Frontal cortex (tissue), 3 donors: ENCODE measurements at regions not wholly inside any gene's neighbourhood (a gene's known extent, or its start where the extent isn't known, plus 50 kb on each side); places are given as distances from the start of the nearest gene placed in this dataset.
A peak's percentile ranks its signal among the peaks of the same experiment; 100 is the strongest.
"Not testable (repeated sequence)": the region's sequence is repeated elsewhere in the genome, so short reads cannot be mapped to it uniquely, and the experiment has no call there.

ENCODE experiments used
- DNase-seq, 2 donors: peaks; one replicate each; pipeline ENCODE4 v3.0.0; 2012; ENCODE audit warnings: low spot score in 2 of 2
- FAIRE-seq: peaks from 2 replicates; lab custom pipeline; 2012; peaks lifted over from hg19 to GRCh38; lab: Jason Lieb, UNC
- donor health status: control.
- donor health status: control.
- donor health status: control.

- no peak for FAIRE-seq
Measured at GRCh38 chr6:74282143-74282689, 586.2 kb downstream of the CD109 start.

GRCh38 chr6:74280130-74280692 is 584.2 kb downstream of the CD109 start:
- DNase-seq: no peak
- FAIRE-seq: no peak

More at GRCh38 chr6:74282143-74282689, 586.2 kb downstream of the CD109 start:
- DNase-seq: no peak

GRCh38 chr6:74277777-74278186 is 581.8 kb downstream of the CD109 start:
- FAIRE-seq: no peak
- no peak for DNase-seq

- FAIRE-seq (no peak), DNase-seq (no peak)
Measured at GRCh38 chr6:74273541-74273940, 577.5 kb downstream of the CD109 start.

DNA sequence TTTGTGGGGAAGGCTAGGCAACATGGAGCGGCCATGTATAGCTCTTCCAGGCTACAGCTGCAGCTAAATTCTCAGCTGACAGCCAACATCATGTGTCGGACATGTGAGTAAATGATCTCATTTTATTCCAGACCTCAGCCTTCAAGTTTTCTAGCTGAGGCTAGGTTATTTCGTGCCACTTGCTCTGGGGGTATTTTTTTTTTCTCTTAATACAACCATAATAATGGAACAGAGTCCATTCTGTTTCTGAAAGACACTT is 573.5 kb downstream of the CD109 start:
- no peak for DNase-seq
- FAIRE-seq: no peak

DNA sequence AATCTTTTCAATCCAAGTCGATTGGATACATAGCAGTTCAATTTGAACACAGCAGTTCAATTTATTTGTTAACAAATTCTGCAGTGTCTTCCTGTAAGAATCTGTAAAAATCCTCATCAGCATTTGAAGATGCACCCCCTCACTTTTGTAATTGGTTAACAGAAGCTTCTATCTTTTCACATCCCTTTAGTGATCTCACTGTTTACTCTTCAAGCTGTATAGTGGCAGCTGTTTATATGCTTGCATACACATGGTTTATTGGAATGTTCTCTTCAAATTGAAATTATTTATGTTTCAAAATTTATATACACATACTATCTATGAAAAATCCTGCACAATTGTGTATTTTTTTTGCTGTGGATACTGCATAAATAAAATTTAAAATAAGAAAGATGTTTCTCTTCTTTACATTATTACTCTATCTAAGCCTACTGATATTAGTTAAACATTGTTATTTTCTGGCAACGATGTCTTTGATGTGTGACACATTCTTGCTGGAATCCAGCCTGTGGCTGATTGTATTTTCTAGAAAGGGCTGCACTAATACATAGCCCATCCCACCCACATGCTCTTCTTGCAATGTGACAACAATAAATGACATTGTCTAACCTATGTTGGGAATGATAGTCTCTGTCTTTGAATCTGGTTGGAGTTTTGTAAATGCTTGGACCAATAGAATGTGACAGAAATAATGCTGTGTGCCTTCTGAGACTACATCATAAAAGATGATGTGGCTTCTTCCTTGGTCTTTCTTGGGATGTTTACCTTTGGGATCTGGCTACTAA is 573.0 kb downstream of the CD109 start:
- DNase-seq: no peak
- no peak for FAIRE-seq

DNA sequence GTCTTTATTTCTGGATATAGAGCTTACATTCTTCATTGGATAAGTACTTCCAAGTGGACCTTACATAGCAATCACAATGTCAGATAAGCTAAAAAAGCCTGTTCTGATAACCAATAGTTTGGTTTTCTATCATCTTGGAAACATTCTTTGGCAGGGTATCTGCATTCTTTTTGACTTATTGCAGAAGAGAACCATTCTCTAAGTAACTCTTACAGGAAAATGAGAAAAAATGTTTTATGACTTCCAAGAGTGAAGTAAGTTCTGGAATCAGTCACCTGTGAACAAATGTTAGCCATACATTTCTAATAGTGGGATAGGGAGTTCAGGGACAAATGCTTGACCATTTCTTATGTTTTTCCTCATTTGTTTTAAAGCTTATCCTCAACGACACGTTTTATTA is 564.0 kb downstream of the CD109 start:
- DNase-seq (no peak), FAIRE-seq (no peak)

DNA sequence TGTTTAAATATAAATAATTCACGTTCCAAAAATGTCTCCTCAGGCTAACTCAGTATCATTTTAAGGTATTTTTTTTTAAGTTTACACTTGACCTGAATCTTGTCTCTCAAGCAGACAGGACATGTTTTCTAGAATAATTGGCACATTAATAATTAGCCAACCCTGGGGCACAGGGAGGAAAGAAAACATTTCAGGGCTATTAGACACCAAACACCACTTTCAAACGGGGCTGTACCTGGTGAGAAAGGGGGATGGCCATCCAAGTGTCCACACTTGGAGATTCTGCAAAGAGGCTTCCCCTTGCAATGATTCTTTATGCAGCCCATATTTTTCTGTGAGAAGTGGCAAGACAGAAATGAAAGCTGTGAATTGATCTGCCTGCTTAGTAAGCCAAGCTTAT is 560.8 kb downstream of the CD109 start:
- FAIRE-seq: no peak
- no peak for DNase-seq

GRCh38 chr6:74256381-74256780 is 560.4 kb downstream of the CD109 start:
- DNase-seq: no peak
- no peak for FAIRE-seq

GRCh38 chr6:74255007-74255406 is 559.0 kb downstream of the CD109 start:
- DNase-seq, FAIRE-seq: not testable (repeated sequence)

DNA sequence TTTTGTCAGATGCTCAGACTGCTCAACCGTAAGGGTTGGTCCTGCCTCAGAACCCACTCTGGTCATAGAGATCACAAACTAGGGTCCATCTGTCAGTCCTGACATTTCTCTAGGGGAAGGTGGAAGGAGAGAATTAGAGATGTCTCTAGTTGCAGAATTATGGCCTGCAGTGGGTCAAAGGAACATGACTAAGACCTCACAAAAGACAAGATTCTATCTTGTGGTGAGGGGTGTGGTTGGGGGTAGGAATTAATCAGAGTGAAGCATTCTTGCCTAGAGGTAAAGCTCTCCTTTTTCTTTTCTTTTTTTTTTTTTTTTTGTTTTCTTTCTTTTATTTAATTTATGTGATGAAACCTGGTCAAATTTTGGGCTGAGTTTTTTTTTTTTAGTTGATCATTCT is 558.1 kb downstream of the CD109 start:
- not testable (repeated sequence) for DNase-seq, FAIRE-seq

DNA sequence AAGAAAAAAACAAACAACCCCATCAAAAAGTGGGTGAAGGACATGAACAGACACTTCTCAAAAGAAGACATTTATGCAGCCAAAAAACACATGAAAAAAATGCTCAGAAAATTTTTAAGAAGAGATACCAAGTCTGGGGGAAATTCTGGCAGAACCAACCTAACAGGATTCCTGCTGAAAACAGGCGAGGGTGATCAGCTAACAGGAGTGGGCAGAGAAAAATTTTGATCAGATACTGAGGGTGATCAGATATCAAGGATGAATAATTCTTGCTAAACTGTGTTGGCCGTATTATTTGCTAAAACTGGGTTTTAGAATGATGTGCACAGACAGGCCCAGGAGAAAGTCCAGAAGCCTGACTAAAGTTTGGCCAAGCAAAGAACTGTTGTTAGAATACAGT is 557.3 kb downstream of the CD109 start:
- no peak for FAIRE-seq
- DNase-seq: no peak

GRCh38 chr6:74250161-74250818 is 554.3 kb downstream of the CD109 start:
- FAIRE-seq: no peak
- no peak for DNase-seq

GRCh38 chr6:74249658-74250057 is 553.7 kb downstream of the CD109 start:
- peak; percentile 21 for FAIRE-seq

DNA sequence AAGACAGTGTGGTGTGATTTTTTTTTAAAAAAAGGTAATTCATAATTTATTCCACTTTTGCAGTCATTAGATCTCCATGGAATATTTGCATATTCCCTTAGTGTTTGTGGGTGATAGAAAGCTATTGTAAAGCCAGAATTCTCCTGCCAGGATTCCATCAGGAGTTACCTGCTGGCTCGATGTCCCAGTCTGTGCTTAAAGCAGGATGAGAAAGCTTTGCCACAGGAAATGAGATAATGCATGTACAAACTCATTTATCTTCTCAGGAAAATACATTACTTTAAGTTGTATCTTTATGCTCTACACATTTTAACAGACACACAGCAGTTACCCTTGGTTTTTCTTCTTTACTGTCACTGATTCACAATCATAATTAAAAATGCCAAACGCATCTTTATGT is 553.0 kb downstream of the CD109 start:
- FAIRE-seq: no peak
- no peak for DNase-seq

More at GRCh38 chr6:74249658-74250057, 553.7 kb downstream of the CD109 start:
- DNase-seq: no peak

- no peak for DNase-seq
- no peak for FAIRE-seq
Measured at GRCh38 chr6:74222768-74223333, 526.8 kb downstream of the CD109 start.

DNA sequence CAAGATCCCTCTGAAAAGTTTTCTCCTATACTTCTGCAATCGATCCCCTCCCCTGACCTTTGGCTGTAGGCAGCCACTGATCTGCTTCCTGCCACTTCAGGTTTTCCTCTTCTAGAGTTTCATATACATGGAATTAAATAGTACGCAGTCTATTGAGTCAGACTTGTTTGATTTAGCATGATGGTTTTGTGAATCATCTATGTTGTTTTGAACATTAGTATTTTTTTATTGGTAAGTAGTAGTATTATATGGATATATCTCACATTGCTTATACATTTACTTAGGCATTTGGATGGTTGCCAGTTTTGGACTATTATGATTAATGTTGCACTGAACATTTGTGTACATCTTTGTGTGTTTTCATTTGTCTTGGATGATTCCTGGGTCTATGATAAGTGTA is 518.0 kb downstream of the CD109 start:
- FAIRE-seq: no peak
- no peak for DNase-seq

DNA sequence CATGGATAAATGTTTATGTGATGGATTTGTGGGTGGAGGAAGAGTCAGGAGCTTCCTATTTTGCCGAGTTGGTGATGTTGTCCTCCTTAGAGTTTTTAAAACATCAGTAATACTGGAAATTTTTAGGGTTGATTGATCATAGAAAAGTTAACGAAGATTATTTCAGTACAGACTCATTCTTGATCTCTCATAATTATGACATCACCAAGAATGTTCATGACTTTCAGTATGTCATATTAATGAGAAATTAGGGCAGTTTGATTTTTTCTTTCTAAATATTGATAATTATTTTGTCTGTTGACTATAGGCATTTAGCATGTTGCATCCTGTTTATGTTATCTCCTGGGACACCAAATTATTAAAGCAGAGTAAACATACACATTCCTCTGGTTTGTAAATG is 512.2 kb downstream of the CD109 start:
- DNase-seq: no peak
- FAIRE-seq: no peak

GRCh38 chr6:74199215-74199915 is 503.4 kb downstream of the CD109 start:
- no peak for DNase-seq
- FAIRE-seq: no peak

GRCh38 chr6:74197310-74197709 is 501.3 kb downstream of the CD109 start:
- FAIRE-seq (no peak), DNase-seq (no peak)
